NB4 (cell line): ENCODE measurements at regions not wholly inside any gene's neighbourhood (a gene's known extent, or its start where the extent isn't known, plus 50 kb on each side); places are given as distances from the start of the nearest gene placed in this dataset.

Experiments used
- CTCF ChIP-seq: IDR thresholded peaks from one replicate; pipeline ENCODE4 v1.5.1; 2012; ENCODE audit warnings: low read depth, low read length
- MAX ChIP-seq: IDR thresholded peaks from 2 replicates; pipeline ENCODE4 v1.6.1; 2011; ENCODE audit warnings: low read depth, low read length
- POLR2A ChIP-seq: IDR thresholded peaks from 2 replicates; pipeline ENCODE4 v1.6.1; 2011; ENCODE audit warnings: mild to moderate bottlenecking; ENCODE audit not compliant: insufficient read length; ENCODE audit errors: extremely low read depth

- TF ChIP-seq CTCF, result no peak
- no peak for TF ChIP-seq POLR2A
- no peak for TF ChIP-seq MAX
Observed at GRCh38 chr16:50889276-50889675, 147.4 kb downstream of the CYLD start.
